Type B pancreatic cell (in vitro differentiated cells): ENCODE measurements at regions not wholly inside any gene's neighbourhood (a gene's known extent, or its start where the extent isn't known, plus 50 kb on each side); places are given as distances from the start of the nearest gene placed in this dataset.

ENCODE experiments used
- DNase-seq: peaks from one replicate; pipeline ENCODE4 v3.0.0; 2021; ENCODE audit warnings: mixed read lengths; ENCODE audit not compliant: unreplicated experiment; ENCODE audit errors: extremely low spot score
- H3K27ac Mint-ChIP-seq: 2 replicates; pipeline ENCODE4 v1.8.0; 2021; ENCODE audit warnings: mild to moderate bottlenecking, mixed read lengths
- H3K27me3 Mint-ChIP-seq: 2 replicates; pipeline ENCODE4 v1.8.0; 2021; ENCODE audit warnings: mixed read lengths
- H3K36me3 Mint-ChIP-seq: 2 replicates; pipeline ENCODE4 v1.8.0; 2021; ENCODE audit warnings: mixed read lengths
- H3K4me1 Mint-ChIP-seq: one replicate; pipeline ENCODE4 v1.8.0; 2021; ENCODE audit warnings: mixed read lengths; ENCODE audit not compliant: unreplicated experiment
- H3K4me3 Mint-ChIP-seq: 2 replicates; pipeline ENCODE4 v1.8.0; 2021; ENCODE audit warnings: mild to moderate bottlenecking, mixed read lengths
- H3K9me3 Mint-ChIP-seq: 2 replicates; pipeline ENCODE4 v1.8.0; 2021; ENCODE audit warnings: mixed read lengths
- TF ChIP-seq, protein P1 (sequence below): fragments of 200-600 bp; sonication (generic); conservative IDR thresholded peaks from 2 replicates; pipeline ENCODE4 v1.5.0; 2021; ENCODE audit warnings: antibody characterized with exemption, mild to moderate bottlenecking

DNA sequence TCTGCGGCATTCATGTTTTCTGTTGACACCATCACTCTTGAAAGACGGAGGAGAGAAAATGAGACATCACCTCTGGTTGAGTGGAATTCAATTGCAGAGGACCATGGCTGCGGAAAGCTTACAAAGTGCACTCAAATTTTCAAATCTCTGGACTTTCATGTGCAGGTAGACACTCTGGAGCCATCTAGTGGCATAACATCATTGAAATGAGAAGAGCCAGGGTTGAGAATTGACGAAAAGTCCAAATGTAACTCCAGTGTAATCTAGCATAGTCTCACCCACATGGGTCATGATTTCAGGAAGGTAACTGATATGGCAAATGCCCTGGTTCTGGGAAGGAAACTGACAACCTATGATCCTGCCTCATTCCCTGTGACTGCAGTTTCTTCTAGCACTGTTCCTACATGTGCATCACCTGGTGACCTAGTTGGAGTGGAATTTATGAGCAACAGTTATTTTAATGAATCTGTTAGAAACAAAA lies 687.8 kb downstream of the KCNA4 start:
- TF ChIP-seq, protein P1, sequence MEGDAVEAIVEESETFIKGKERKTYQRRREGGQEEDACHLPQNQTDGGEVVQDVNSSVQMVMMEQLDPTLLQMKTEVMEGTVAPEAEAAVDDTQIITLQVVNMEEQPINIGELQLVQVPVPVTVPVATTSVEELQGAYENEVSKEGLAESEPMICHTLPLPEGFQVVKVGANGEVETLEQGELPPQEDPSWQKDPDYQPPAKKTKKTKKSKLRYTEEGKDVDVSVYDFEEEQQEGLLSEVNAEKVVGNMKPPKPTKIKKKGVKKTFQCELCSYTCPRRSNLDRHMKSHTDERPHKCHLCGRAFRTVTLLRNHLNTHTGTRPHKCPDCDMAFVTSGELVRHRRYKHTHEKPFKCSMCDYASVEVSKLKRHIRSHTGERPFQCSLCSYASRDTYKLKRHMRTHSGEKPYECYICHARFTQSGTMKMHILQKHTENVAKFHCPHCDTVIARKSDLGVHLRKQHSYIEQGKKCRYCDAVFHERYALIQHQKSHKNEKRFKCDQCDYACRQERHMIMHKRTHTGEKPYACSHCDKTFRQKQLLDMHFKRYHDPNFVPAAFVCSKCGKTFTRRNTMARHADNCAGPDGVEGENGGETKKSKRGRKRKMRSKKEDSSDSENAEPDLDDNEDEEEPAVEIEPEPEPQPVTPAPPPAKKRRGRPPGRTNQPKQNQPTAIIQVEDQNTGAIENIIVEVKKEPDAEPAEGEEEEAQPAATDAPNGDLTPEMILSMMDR, result peak; percentile 75
- H3K36me3 Mint-ChIP-seq, result no peaks in the 10 kb centered on the region
- peaks cover 9% of the 10 kb centered on the region for H3K27me3 Mint-ChIP-seq
- H3K27ac Mint-ChIP-seq, result peak overlapping the region; percentile 14
- H3K4me1 Mint-ChIP-seq, result peaks cover 12% of the 10 kb centered on the region
- no peak overlapping the region for H3K4me3 Mint-ChIP-seq
- no peaks in the 10 kb centered on the region for H3K9me3 Mint-ChIP-seq
- DNase-seq, result no peak

DNA sequence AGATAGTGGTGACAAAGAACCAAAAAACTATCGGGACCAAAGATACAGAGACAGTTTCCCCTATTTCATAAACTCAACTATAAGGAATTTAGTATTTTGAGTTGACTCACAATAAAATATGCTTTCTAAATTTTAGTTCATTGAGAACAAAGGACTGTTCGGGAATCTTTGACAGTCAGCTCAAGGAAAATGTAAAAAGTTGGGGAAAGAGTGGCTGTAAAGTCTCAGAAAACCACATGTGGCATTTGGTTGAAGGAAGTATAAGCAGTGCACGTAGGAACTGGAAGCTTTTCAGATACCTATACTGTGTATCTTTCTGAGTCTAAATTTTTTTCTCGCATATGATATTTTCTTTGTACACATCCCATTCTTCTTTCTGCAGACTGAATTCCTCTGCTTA lies 688.9 kb downstream of the KCNA4 start:
- Mint-ChIP-seq H3K4me3 (no peak overlapping the region), H3K4me1 (peaks cover 11% of the 10 kb centered on the region), H3K27me3 (peaks cover 9% of the 10 kb centered on the region), H3K36me3 (no peaks in the 10 kb centered on the region), H3K9me3 (no peaks in the 10 kb centered on the region), H3K27ac (no peak overlapping the region)
- DNase-seq, result no peak
- TF ChIP-seq, protein P1, result no peak

DNA sequence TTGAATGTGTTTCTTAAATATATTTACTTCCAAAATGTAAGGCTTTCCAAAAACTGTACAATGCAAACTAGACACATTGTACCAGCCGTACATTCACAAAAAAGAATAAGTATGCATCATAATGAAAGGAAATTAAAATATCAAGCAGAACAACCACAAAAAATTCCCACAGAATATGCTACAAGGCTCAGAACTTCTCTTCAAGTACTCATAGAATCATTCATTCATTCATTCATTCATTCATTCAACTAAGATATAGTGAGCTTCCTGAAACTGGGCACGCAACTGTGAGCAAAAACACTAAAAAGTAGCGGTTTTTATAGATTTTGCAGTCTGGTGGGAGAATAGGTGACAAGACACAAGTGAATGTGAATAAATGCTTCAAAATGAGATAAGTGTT lies 690.1 kb downstream of the KCNA4 start:
- no peaks in the 10 kb centered on the region for H3K36me3 Mint-ChIP-seq
- TF ChIP-seq, protein P1, result no peak
- peaks cover 9% of the 10 kb centered on the region for H3K27me3 Mint-ChIP-seq
- H3K9me3 Mint-ChIP-seq, result no peaks in the 10 kb centered on the region
- no peak for DNase-seq
- H3K27ac Mint-ChIP-seq, result no peak overlapping the region
- no peak overlapping the region for H3K4me3 Mint-ChIP-seq
- H3K4me1 Mint-ChIP-seq, result peaks cover 11% of the 10 kb centered on the region

DNA sequence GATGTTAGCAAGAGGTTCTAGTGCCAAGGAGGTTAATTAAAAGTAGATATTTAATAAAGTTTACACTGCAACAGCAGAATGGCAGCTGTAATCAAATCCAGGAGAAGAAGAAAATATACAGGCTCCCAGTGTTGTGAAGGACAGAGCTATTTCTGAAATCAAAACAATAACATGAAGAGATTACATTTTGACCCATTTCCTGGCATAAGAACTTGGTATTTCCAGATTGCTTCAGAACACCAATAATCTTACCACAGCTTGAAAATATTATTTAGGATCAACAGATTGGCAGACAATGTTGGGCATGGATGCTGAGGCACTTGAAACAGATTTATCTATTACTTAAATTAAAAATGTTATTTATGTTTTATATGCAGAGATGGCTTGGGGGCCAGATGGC lies 692.5 kb downstream of the KCNA4 start:
- Mint-ChIP-seq H3K9me3 (no peaks in the 10 kb centered on the region), H3K27me3 (peaks cover 5% of the 10 kb centered on the region), H3K4me1 (peaks cover 7% of the 10 kb centered on the region), H3K36me3 (no peaks in the 10 kb centered on the region), H3K4me3 (no peak overlapping the region), H3K27ac (no peak overlapping the region)
- TF ChIP-seq, protein P1, result no peak
- no peak for DNase-seq

DNA sequence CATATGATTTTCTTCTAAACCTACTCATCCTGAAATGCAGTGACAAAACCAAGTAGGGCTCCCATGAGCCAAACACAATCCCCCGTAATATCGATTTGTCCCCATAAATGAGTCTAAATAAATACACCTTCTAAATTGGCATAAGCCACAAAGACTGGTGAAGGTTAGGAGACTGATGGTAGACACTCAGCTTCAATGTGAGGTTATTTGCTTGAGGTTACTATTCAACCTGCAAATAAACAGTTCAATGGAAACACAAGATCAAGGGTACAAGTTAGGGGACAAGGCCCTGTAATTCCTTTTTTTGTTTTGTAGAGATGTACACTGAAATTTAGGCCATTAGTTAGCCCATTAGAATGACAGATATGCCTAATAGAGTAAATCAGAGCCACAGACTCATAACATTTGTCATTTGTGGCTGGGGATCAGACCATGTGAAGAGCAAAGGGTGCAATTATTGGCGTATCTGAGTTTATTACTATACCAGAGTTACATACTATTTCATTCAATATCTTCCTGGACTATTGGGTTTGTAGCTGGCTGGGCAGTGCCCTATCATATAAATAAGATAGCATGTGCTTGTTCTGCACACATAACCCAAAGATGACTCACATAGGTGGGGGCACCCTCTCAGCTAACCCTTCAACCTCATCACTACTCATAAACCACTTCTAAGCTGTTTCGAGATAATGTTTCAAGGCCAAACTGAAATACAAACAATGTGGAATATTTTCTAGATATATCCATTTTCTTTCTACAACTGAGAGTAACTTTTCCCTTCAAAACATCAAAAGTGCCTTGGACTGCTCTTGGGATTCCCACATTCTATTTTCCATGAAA lies 695.3 kb downstream of the KCNA4 start:
- H3K27ac Mint-ChIP-seq, result no peak overlapping the region

More for the DNA sequence above, 695.3 kb downstream of the KCNA4 start:
- Mint-ChIP-seq H3K4me1 (no peaks in the 10 kb centered on the region), H3K27me3 (no peaks in the 10 kb centered on the region), H3K36me3 (no peaks in the 10 kb centered on the region), H3K9me3 (no peaks in the 10 kb centered on the region), H3K4me3 (no peak overlapping the region)
- TF ChIP-seq, protein P1, result no peak
- no peak for DNase-seq
